ENCODE measurements at regions not wholly inside any gene's neighbourhood (a gene's known extent, or its start where the extent isn't known, plus 50 kb on each side); places are given as distances from the start of the nearest gene placed in this dataset.
A peak's percentile ranks its signal among the peaks of the same experiment; 100 is the strongest.

DNA sequence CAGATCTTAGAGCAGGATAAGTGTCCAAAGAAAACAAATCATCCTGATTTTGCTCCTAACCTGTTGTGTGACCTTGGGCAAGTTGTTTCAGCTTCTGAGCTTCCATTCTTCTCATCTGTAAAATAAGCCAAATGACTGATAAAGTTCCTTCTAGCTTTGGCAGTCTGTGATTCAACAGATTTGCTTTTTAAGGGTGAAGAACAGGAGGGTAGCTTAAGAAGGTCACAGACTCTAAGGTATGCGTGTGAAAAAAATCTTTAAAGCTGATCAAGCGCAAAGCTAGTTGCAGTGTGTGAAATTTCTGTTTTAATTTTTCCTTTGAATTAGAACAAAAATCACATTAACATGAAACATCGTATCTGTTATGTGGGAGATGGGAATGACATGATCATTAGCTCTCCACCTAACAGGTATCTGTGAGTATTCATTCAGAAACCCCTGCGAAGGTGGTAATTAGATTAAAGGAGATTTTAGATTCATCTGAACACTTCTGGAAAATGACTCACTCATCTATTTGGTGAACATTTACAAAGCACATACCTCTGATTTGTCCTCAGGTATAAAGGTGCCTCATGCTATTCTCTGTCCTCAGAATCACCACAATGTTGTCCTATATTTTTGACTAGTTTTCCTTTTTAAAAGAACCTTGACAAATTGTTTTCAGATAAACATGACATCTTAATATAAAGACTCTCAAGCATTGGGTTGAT is 131.9 kb upstream of the CPM start:
- no peak for DNase-seq

DNA sequence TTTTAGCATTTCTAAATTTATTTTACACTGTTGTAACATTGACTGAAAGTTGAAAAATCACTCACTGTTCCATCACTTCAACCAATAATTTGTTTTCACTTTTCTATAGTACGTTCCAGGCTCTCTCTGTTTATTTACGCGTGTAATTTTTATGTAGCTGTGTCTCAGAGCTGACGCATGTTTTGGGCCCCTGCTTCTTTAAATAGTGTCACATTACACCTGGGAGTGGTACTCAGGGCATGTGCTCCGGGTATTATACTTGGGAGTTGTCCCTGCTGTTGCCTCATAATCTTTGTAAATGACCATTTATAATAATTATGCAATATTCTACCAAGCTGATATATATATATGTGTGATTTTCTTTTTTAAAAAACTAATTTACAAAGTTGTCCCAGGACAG is 132.8 kb upstream of the CPM start:
- DNase-seq, result no peak

DNA sequence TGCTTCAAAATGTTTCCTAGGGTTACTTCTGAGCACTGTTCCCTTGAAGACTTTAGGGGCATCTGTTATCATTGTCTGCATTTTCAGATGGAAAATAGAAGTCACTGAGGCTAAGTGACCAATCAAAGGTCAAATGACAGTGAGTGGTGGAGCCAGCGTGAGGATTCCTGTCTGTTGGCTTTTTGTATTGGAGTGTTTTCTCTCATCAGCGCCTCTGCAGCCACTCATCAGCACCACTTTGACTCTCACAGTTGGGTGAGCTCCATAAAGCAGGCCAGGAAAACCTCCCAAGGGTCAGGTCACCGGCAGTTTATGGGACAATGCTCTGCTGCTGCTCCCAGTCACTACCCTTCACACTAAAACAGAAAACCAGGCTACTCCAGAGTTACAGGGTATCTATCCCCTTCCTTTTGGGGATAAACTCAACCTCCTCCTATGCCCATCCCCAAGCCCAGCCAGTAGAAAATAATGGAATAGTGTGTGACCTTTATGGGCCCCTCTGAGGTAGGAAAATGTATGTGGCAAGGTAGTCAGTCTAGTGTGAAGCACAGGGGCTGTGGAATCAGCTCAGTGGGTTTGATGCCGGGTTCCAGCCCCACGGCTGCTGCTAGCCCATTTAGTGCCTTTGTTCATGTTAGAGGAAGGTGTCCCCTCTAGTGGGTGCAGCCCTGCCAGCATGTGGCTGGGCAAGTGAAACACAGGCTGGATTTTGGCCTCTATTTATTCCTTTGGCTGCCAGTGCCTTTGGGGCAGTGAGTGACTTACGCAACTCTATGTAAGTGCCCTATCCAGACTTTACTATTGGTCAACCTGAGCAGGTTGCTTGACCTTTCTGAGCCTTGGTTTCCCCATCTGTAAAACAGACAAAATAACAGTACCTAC is 133.8 kb upstream of the CPM start:
- no peak for DNase-seq

DNA sequence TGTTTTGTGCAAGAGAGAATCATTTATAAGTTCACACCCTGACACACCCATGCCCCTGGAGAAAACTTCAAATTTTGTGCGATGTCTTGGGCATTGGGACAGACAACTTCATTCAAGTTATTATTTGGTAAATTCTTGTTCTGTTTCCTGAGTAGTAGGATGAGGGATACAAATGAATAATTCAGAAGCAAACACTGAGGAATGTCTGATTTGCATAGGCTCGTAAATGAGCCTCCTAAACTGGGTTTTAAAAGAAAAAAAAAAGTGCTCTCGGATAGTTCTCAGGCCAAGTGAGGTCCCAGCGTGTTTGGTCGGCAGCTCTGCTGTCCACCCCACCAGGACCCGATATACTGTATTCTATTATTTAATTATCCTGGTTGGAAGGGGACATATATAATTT is 134.7 kb upstream of the CPM start:
- DNase-seq, result no peak

DNA sequence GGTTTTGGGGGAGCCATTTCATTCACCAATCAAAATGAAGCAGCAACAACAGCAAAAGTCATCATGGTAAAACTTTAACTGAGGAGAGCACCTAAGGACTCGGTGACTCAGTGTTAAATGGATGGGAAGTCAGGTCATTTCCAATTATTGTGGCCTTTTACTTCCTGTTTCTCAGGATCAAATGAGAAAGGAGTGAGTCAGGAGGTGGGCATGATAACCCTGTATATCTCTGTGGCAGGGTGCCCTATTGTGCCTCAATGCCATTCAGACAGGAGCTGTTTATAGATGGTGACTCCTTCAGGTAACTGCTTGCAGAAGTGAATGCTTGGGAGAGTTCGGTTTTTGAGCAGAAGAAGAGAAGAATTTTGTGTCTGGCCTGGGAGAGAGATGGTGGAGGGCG is 135.5 kb upstream of the CPM start:
- DNase-seq, result no peak

DNA sequence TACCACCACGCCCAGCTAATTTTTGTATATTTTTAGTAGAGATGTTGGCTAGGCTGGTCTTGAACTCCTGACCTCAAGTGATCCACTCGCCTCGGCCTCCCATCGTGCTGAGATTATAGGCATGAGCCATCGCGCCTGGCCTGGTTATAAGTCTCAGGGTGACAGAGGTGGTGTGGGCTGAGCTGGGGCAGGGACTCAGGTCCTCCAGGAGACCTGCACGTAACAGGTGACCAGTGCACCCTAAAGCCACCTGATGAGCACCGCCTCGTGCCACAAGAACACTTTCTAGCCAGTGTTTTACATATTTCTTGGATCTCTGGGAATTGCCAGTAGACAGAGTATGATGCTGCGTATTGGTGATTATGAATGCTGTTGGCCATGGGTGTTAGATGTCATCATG is 136.5 kb upstream of the CPM start:
- no peak for DNase-seq

DNA sequence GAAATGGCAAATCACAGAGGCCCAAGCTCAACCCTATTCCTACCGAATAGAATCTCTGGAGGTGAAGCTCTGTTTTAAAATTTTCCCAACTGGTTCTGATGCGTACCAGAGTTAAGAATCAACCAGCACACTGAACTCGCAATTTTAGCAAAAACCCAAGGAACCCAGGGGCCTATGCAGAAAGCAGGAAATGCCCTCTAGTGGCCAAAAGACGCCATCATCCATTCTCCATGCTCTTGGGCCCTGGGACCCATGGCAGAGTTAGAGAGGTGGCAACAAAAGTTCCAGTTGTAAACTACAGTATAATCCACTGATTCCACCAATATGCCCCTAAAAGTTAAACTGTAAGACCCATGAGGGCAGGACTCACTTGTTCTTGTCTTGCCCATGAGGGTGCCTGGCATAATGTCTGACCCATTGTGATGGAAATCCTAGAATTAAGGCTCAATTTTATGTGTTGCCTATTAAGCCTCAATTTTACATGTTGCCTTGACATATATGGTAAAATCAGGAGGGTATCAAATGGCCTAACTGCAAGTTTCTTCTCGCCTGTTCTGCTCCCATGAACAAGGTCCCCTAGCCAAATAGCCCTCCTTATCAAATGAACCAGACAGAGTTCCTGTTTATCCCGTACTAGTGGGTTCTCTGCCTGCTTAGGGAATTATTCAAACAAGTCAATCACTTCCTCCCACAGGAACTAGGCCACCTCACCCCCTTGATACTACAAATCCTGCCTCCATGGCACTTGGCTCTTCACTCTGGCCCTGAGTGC is 137.5 kb upstream of the CPM start:
- peak; percentile 94 for DNase-seq

DNA sequence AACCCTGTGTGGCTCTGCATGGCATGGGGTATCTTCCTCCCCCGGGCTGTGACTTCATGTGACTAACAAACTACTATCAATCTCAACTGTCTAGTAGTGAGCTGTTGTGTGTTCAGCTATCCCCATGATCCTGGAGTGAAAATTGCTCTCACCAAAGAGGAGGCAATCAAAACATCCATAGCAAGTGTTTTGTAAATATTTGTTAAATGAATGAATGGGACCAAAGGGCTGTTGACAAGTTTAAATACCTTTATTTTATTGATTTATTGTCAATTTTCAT is 138.1 kb upstream of the CPM start:
- DNase-seq, result no peak

DNA sequence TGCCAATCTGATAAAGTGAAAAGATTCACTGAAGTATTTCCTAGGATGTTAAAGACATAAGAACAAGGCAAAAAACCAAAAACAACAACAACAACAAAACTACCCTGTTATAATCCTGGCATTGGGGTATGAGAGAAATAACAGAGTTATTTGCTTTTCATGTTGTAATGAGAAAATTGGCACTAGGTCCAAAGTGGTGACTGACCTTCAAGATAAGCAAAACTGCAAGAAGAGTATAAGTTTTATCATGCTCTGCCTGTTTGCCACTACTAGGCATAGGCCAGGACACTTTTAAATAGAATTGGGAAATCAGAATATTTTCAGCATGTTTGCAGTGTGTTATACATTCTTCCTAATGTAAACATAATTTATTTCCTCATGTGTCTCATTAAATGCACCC is 140.1 kb upstream of the CPM start:
- no peak for DNase-seq

DNA sequence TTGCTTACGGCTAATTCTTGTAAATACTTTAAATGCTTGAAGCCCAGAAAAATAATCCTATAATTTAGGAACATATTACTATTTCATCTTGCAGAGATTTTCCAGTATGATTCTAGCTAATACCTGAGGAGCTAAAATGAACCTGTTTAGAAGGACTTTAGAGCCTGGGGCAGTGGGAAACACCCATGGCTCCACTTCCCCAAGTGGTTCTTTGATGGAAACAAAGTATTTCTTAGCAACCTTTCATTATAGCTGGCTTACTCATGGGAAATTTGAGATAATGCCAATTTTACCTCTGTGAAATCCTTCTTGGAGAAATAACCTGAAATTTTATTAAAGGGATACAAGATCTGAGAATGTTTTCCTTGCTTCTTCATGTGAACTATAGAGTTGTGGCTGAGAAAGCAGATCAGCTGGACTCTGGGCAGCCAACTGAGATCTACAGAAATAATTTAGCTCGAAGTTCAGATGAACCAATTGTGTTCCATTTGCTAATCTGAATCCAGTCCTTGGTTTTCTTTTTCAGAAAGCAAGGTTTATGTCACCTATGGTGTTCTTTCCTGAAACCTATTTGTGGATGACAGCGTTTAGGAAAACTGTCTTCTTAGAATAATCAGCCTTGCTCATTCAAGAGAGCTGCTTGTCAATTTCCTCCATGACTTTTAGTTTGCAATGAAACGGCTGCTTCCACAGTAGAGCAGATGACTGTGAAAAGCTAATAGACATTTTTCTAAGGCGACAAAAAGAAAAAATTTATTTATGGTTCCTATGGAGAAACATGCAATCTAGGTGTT is 141.8 kb upstream of the CPM start:
- no peak for DNase-seq

DNA sequence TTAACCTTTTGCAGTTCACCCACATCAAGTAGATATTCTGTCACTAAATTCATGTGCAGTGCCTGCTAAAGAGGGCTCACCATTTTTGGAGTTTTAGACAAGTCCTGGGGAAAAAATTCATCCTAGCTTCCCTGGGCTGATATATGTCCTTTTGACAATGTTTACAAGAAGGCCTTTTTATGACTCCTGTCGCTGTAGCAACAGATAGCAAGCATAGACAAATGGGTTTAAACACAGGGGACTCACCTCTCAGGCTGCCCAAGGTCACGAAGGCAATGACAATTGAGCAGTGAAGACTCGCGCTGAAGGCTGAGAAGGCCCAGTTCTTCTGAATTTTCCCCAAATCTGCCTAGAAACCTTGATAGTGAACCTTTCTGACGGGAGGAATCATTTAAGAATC is 150.7 kb upstream of the CPM start:
- no peak for DNase-seq

DNA sequence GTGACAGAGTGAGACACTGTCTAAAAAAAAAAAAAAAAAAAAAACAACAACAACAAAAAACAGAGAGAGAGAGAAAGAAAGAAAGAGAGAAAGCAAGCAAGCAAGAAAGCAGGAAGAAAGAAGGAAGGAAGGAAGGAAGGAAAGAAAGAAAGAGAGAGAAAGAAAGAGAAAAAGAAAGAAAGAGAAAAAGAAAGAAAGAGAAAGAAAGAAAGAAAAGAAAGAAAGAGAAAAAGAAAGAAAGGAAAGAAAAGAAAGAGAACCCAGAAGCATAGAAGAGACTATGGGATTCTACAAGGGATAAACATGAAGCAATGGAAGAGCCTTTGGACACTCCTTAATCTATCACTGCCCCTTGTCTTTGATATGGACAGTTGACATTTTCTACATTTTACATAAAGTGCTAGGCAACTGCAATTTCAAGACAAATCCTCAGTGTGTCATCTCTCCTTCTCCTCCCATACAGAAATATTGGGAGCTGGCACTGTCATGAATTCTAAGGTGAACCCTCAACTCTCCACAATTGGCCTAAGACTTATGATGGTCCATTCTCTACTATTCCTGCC is 151.9 kb upstream of the CPM start:
- DNase-seq, result no peak

DNA sequence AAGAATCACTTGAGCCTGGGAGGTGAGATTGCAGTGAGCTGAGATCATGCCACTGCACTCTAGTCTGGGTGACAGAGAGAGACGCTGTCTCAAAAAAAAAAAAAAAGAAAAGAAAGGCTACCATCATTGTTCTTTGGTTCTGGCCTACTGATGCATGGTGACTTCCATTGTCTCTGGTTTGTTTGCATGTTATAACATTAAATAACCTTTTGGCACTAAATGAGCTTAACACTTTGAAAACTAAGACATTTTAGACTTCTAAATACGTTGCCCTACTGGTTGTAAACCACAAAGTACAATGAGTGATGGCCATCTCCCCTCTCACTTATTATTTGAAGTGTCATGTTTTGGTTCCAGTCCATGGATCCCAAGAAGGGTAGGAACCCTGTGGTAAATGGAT is 152.9 kb upstream of the CPM start:
- DNase-seq, result no peak

DNA sequence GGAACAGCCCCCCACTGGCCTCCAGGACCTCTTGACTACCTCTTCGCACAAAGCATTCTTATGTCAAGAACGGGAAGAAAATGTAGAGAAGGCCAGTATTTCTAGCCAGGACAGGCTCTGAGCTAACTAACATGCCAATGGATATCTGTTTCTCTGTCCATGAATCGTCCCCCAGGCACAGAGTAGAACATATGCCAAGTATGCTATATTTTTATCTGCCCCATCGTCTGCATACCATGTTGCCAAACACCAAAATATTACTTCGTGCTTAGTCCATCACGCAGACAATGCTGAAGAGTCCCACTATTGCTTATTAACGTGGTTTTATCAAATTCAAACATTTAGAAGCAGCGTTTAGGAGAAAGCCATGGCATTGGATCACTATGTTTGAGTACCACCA is 151.4 kb upstream of the CPSF6 start:
- DNase-seq, result no peak

DNA sequence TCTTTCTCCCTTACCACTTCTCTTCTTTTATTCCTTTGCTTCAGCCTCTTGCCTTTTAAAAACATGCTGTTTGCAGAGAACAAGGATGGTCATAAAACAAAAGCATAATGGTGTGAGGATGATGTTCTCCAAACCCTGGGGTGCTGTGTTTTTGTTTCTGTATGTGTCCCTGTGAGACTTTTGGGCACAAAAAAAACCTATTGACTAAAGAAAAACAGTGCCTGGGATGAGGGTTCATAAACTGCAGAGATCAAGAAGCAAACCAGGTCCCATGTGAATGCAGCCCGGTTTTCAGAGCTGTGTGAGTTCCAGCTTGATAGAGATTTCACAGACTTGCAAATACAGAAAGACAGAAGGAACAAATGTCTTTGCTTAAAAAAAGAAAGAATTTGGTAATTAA is 148.6 kb upstream of the CPSF6 start:
- no peak for DNase-seq

DNA sequence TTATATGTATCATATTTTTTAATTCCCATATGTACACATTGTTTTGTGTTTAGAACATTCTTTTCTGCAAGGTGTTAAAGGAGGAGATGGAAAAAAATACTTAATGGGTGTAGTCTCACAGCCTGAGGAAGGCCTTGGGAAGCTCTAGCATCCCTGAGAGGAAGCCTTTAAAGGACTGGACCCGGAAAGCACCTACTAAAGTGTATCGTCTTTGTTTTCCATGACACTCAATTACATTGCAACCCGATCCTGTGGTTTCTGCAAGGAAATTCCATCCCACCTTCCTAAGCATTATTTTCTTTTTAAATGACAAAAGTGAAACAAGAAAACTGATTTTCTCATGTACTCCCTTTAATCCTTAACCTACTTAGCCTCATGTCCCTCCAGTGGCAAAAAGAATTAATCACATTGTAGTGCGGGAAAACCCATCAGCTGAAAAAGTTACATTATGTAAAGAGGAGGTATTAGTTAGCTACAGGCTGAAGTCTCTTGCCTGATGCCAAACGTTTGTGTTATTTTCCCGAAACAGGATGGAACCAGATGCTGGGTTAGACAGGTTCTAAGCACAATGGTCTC is 147.8 kb upstream of the CPSF6 start:
- DNase-seq, result no peak

DNA sequence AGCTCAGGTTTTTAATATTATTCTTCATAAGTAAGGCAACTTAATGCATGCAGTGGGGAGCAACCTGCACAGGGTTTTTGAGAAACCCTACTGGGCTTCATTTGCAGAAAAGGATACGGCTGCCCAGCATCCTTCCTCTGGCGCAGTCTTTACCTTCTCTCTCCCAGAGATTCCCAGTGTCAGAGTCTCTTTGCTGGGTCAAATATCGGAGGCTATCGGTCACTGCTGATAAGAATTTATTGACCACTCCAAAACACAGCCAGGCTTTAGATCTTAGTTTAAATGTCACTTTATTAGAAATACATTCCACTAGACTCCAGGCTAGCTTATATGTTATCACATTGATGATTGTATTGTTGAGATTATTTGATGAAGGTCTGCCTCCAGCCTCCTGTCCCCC is 147.2 kb upstream of the CPSF6 start:
- no peak for DNase-seq

DNA sequence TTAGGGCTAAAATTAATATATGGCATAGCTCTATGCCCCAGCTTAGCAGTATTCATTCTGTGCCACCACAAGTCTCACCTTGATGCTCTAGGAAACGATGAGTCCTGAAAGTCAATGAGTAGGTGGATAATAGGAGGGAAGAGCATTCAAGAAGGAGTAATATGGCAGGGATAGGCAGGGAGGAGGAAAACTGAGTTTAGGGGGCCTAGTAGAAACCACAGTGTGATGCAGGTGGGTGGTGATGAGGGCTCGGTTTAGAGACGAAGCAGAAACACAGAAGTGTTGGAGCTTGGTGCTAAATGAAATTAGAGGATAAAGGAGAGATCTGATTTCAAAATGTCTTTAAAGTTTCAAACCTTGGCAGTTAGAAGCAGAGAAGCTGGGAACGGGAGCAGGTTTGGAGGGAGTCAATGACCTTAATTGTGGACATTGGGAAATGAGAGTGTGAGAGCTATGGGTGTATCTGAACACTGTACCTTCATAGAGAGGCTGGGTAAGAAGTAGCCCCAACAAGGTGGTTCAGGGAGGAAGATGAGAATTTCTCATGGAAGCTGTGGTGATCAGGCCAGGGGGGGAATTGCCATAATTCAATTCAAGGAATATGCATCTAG is 144.7 kb upstream of the CPSF6 start:
- DNase-seq, result no peak

DNA sequence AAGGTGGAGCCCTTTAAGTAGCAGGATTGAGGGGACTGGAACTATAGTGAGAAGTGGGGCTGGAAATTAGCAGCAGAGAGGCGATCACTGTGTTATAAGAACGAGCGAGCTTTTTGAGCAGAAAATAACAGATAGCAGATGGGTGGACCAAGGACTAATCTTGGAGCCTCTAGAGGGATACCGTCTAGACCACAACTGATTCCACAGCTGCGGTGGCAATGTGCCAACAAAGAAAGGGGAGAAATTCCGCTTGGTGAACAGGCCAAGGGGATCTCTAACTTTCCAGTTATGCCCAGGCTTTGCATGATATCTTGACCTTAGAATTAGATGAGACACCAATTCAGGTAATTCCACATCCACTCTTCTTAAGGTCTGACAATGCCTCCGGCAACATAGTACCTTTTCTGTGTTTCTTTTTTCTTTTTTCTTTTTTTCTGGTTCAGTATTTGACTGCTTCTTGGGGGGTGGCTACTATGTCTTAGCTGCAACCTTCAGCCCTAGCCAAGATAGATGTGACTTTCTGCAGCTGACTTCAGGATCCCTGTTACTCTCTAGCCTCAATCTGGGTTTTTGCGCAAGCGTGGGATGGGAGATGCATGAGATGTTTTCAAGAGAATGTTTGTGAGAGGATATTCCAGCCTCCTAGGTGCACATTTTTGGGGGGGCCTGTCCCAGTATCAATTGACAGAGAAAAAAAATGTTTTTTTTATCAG is 143.4 kb upstream of the CPSF6 start:
- no peak for DNase-seq

DNA sequence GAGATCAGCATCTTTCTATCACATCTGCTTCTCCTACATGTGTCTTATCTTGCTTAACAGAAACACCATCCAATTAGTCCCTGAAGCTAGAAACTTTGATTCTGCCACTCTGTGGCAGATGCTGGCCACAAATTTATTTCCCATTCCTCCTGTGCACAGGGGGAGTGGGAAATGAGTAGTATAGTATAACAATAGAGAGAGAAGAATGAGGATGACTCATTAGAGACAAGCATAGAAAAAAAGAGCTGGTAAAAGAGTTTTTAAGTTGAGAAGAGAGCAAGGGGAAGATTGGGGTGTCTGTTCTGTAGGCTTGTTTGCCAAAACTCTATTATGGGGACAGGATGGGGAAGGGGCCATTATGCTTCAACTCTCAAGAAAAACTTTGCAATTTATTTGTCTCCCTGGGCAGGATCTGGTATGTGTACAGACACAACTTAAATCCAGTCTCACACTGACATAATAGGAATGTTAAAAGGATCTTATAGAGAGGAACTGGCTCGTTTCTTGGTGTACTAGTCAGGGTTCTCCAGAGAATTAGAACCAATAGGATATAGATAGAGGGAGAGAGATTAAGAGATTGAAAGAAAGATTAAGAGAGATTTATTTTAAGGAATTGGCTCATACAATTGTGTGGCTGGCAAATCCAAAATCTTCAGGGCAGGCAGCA is 142.6 kb upstream of the CPSF6 start:
- no peak for DNase-seq
